ENCODE measurements at regions not wholly inside any gene's neighbourhood (a gene's known extent, or its start where the extent isn't known, plus 50 kb on each side); places are given as distances from the start of the nearest gene placed in this dataset.

DNA sequence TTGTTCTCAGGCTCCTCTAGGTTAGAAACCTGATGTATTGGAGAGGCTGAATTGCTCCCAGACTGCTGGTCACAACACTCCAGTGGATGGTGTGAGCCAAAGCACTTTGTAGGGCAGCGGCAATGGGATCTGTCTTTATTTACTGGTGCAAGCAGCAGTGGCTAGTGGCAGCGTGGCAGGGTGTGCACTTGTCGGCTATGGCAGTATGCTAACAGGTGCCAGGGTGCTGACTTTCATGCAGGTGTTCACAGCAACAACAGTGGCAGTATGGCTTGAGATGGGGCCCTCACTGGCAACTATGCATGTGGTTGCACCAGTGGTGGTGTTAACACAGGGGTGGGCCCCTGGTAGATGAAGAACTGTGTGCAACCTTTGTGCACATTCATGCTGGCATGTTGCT is 347.8 kb downstream of the DSC3 start:
- TF ChIP-seq, protein P1, sequence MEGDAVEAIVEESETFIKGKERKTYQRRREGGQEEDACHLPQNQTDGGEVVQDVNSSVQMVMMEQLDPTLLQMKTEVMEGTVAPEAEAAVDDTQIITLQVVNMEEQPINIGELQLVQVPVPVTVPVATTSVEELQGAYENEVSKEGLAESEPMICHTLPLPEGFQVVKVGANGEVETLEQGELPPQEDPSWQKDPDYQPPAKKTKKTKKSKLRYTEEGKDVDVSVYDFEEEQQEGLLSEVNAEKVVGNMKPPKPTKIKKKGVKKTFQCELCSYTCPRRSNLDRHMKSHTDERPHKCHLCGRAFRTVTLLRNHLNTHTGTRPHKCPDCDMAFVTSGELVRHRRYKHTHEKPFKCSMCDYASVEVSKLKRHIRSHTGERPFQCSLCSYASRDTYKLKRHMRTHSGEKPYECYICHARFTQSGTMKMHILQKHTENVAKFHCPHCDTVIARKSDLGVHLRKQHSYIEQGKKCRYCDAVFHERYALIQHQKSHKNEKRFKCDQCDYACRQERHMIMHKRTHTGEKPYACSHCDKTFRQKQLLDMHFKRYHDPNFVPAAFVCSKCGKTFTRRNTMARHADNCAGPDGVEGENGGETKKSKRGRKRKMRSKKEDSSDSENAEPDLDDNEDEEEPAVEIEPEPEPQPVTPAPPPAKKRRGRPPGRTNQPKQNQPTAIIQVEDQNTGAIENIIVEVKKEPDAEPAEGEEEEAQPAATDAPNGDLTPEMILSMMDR (conservative IDR thresholded peaks at IDR 0.05 in 1 of 2, IDR thresholded peaks at IDR 0.05 in 1 of 2; ENCODE audit: extremely low read depth in 1 of 2, insufficient read depth in 1 of 2, low read depth in 1 of 2, low read length in 2 of 2): no peak
- TF ChIP-seq EZH2 (IDR thresholded peaks at IDR 0.05; ENCODE audit: borderline replicate concordance, low read length): no peak

All from mammary epithelial cell (primary cell).